H1 (cell line): ENCODE measurements at regions not wholly inside any gene's neighbourhood (a gene's known extent, or its start where the extent isn't known, plus 50 kb on each side); places are given as distances from the start of the nearest gene placed in this dataset.

Source experiments
- CTCF ChIA-PET: fragments of 300-600 bp; sonication (Branson Sonifier 250); formaldehyde crosslinking; loops from one replicate; lab custom pipeline; 2021; ENCODE audit not compliant: partially characterized antibody; lab: Charles Lee
- POLR2A ChIA-PET: fragments of 300-600 bp; sonication (Branson Sonifier 250); formaldehyde crosslinking; loops from one replicate; lab custom pipeline; 2021; ENCODE audit warnings: inconsistent platforms; ENCODE audit not compliant: partially characterized antibody; lab: Charles Lee
- DNase-seq, 2 experiments: peaks; one replicate each; pipeline versions ENCODE4 v3.0.0 to v3.0.0-alpha.2; 2010 to 2022; ENCODE audit warnings: low spot score in 2 of 2, low read depth in 1 of 2, mixed read lengths in 1 of 2
- FAIRE-seq: peaks from 2 replicates; lab custom pipeline; 2011; peaks lifted over from hg19 to GRCh38; lab: Jason Lieb, UNC
- H2AFZ ChIP-seq: 2 replicates; pipeline ENCODE4 v1.8.1; 2012; ENCODE audit warnings: low read length, inconsistent platforms
- H2AK5ac ChIP-seq: 2 replicates; pipeline ENCODE4 v1.6.1; 2013; ENCODE audit warnings: low read depth, low read length
- H2BK120ac ChIP-seq: replicated peaks from 2 replicates; pipeline ENCODE3; 2013; ENCODE audit warnings: low read depth, low read length, inconsistent platforms
- H2BK12ac ChIP-seq: 2 replicates; pipeline ENCODE4 v1.6.1; 2013; ENCODE audit warnings: low read depth, low read length
- H2BK15ac ChIP-seq: 2 replicates; pipeline ENCODE4 v1.6.1; 2013; ENCODE audit warnings: low read length
- H2BK20ac ChIP-seq: 2 replicates; pipeline ENCODE4 v1.6.1; 2013; ENCODE audit warnings: low read length
- H2BK5ac ChIP-seq: 2 replicates; pipeline ENCODE4 v1.6.1; 2013; ENCODE audit warnings: low read depth, low read length
- H3K14ac ChIP-seq: 2 replicates; pipeline ENCODE4 v1.6.1; 2013; ENCODE audit warnings: inconsistent platforms; ENCODE audit not compliant: insufficient read length
- H3K18ac ChIP-seq: 2 replicates; pipeline ENCODE4 v1.6.1; 2013; ENCODE audit warnings: low read length; ENCODE audit errors: extremely low read depth
- H3K23ac ChIP-seq: 2 replicates; pipeline ENCODE4 v1.6.1; 2013; ENCODE audit warnings: inconsistent platforms; ENCODE audit not compliant: insufficient read length
- H3K23me2 ChIP-seq: 2 replicates; pipeline ENCODE4 v1.6.1; 2013; ENCODE audit warnings: low read depth, low read length
- H3K27ac ChIP-seq: 2 replicates; pipeline ENCODE4 v1.6.1; 2011; ENCODE audit warnings: low read depth, low read length, inconsistent platforms
- H3K27me3 ChIP-seq, 4 experiments: replicated peaks in 1 of 4; 1 replicate in 1 of 4; 2 replicates in 3 of 4; pipeline versions ENCODE4 v1.6.1 to v1.8.1; 2011 to 2013; ENCODE audit warnings: low read length in 3 of 4, mild to moderate bottlenecking in 3 of 4, inconsistent platforms in 2 of 4, mixed read lengths in 2 of 4, moderate library complexity in 1 of 4; ENCODE audit not compliant: control insufficient read depth in 3 of 4, insufficient read depth in 3 of 4; ENCODE audit errors: extremely low read depth in 1 of 4
- H3K36me3 ChIP-seq, 4 experiments: 2 replicates each; pipeline versions ENCODE4 v1.6.1 to v1.8.1; 2011 to 2013; ENCODE audit warnings: mild to moderate bottlenecking in 4 of 4, low read length in 3 of 4, moderate library complexity in 2 of 4, control low read depth in 1 of 4, inconsistent platforms in 1 of 4; ENCODE audit not compliant: insufficient read depth in 4 of 4, control insufficient read depth in 2 of 4
- H3K4ac ChIP-seq: replicated peaks from 2 replicates; pipeline ENCODE3; 2013; ENCODE audit warnings: low read length, low read depth, mixed read lengths, inconsistent platforms; ENCODE audit not compliant: insufficient read length
- H3K4me1 ChIP-seq, 4 experiments: replicated peaks in 1 of 4; 1 replicate in 1 of 4; 2 replicates in 3 of 4; pipeline versions ENCODE4 v1.6.1 to v1.8.1; 2011 to 2013; ENCODE audit warnings: low read length in 3 of 4, inconsistent platforms in 2 of 4, mixed read lengths in 1 of 4; ENCODE audit not compliant: insufficient read depth in 4 of 4, control insufficient read depth in 3 of 4
- H3K4me2 ChIP-seq, 2 experiments: 2 replicates each; pipeline versions ENCODE4 v1.6.1 to v1.8.1; 2011 to 2013; ENCODE audit warnings: low read depth in 2 of 2, low read length in 2 of 2, control low read depth in 1 of 2, inconsistent platforms in 1 of 2, mild to moderate bottlenecking in 1 of 2; ENCODE audit not compliant: insufficient read depth in 1 of 2
- H3K4me3 ChIP-seq, 4 experiments: fragments of 200-600, 300-600 bp in 1 of 4; sonication (generic), shearing (Covaris generic), sonication (Bioruptor Twin) in 1 of 4; 2 replicates each; pipeline versions ENCODE4 v1.5.1 to v1.8.1; 2011 to 2016; ENCODE audit warnings: low read length in 4 of 4, low read depth in 3 of 4, control low read depth in 2 of 4, inconsistent platforms in 2 of 4, mild to moderate bottlenecking in 2 of 4, mixed read lengths in 1 of 4, moderate library complexity in 1 of 4; ENCODE audit not compliant: insufficient read depth in 2 of 4; ENCODE audit errors: extremely low read depth in 1 of 4
- H3K56ac ChIP-seq: replicated peaks from 2 replicates; pipeline ENCODE3; 2013; ENCODE audit warnings: low read depth, mild to moderate bottlenecking, mixed read lengths, low read length, inconsistent platforms; ENCODE audit not compliant: insufficient read length
- H3K79me1 ChIP-seq: 2 replicates; pipeline ENCODE4 v1.6.1; 2013; ENCODE audit warnings: low read depth, low read length, control low read depth
- H3K79me2 ChIP-seq, 2 experiments: 2 replicates each; pipeline versions ENCODE4 v1.6.1 to v1.8.1; 2012 to 2013; ENCODE audit warnings: low read length in 2 of 2, mild to moderate bottlenecking in 2 of 2, inconsistent platforms in 1 of 2; ENCODE audit not compliant: insufficient read depth in 2 of 2, control insufficient read depth in 1 of 2
- H3K9ac ChIP-seq, 4 experiments: replicated peaks in 1 of 4; 1 replicate in 1 of 4; 2 replicates in 3 of 4; pipeline versions ENCODE4 v1.6.1 to v1.8.1; 2011 to 2013; ENCODE audit warnings: low read depth in 3 of 4, low read length in 3 of 4, control low read depth in 2 of 4, mild to moderate bottlenecking in 2 of 4, moderate library complexity in 2 of 4, inconsistent platforms in 1 of 4; ENCODE audit errors: extremely low read depth in 1 of 4
- H3K9me3 ChIP-seq, 2 experiments: 2 replicates each; pipeline versions ENCODE4 v1.6.1 to v1.8.1; 2012 to 2013; ENCODE audit warnings: mild to moderate bottlenecking in 2 of 2, moderate library complexity in 2 of 2, control low read depth in 1 of 2, inconsistent platforms in 1 of 2, low read depth in 1 of 2, low read length in 1 of 2, mixed read lengths in 1 of 2; ENCODE audit not compliant: insufficient read depth in 2 of 2
- H4K20me1 ChIP-seq, 2 experiments: replicated peaks in 1 of 2; 2 replicates each; pipeline versions ENCODE3 to v1.8.1; 2011 to 2013; ENCODE audit warnings: inconsistent platforms in 2 of 2, low read length in 2 of 2, mild to moderate bottlenecking in 1 of 2; ENCODE audit not compliant: insufficient read depth in 2 of 2, control insufficient read depth in 1 of 2
- H4K5ac ChIP-seq: 2 replicates; pipeline ENCODE4 v1.6.1; 2013; ENCODE audit warnings: low read length, low read depth, mixed read lengths, inconsistent platforms; ENCODE audit not compliant: insufficient read length
- H4K8ac ChIP-seq: 2 replicates; pipeline ENCODE4 v1.8.0; 2013; ENCODE audit warnings: mild to moderate bottlenecking, moderate library complexity, low read length, inconsistent platforms; ENCODE audit not compliant: insufficient read depth; ENCODE audit errors: extremely low read depth
- H4K91ac ChIP-seq: replicated peaks from 2 replicates; pipeline ENCODE3; 2013; ENCODE audit warnings: low read length, mixed read lengths, inconsistent platforms; ENCODE audit not compliant: insufficient read length
- FOSL1 ChIP-seq: IDR thresholded peaks from 2 replicates; pipeline ENCODE4 v1.6.1; 2011; ENCODE audit warnings: mild to moderate bottlenecking, low read depth, low read length, moderate library complexity; ENCODE audit not compliant: insufficient read depth
- POU5F1 ChIP-seq: IDR thresholded peaks from 2 replicates; pipeline ENCODE4 v1.6.1; 2011; ENCODE audit warnings: low read depth, mild to moderate bottlenecking, low read length, moderate library complexity
- WGBS, 2 experiments: shearing (Covaris generic) in 1 of 2; methylation state at CpG; one replicate each; pipeline versions ENCODE4 v1.1.6 to v1.1.7; 2013 to 2015; ENCODE audit warnings: low lambda C conversion rate in 2 of 2, mixed read lengths in 2 of 2, inconsistent platforms in 1 of 2, low coverage in 1 of 2, missing lambda C conversion rate in 1 of 2; ENCODE audit not compliant: insufficient replicate concordance in 2 of 2, insufficient coverage in 1 of 2, insufficient read length in 1 of 2; ENCODE audit errors: extremely low coverage in 1 of 2, missing lambda C conversion rate in 1 of 2; 5-methylcytosine and 5-hydroxymethylcytosine counted together
- TF ChIP-seq, protein P1 (sequence below): IDR thresholded peaks from 2 replicates; pipeline ENCODE4 v1.6.1; 2012; ENCODE audit warnings: inconsistent platforms

GRCh38 chr2:43068041-43068533 lies 158.3 kb downstream of the ZFP36L2 start:
- Histone ChIP-seq H3K27me3 (peaks cover 0 to 11% (median 3%) of the 10 kb centered on the region in 4 experiments; a peak in 3 of 7 replicates), H2BK20ac (no peak overlapping the region), H3K4me3 (peak overlapping the region in 2 of 4 experiments; percentile 1 to 15; a peak in 1 of 8 replicates), H2BK120ac (no peak overlapping the region), H3K23ac (no peak overlapping the region), H3K9ac (no peak overlapping the region), H4K8ac (peak overlapping the region; percentile 72; the same call in 1 of the 2 replicates), H3K14ac (no peak overlapping the region), H3K18ac (peak overlapping the region; percentile 60), H2AK5ac (no peak overlapping the region), H3K79me1 (no peaks in the 10 kb centered on the region), H3K36me3 (no peaks in the 10 kb centered on the region), H3K27ac (no peak overlapping the region), H3K79me2 (no peaks in the 10 kb centered on the region), H3K56ac (no peak overlapping the region), H2BK15ac (no peak overlapping the region), H3K4me2 (peak overlapping the region; percentile 29 to 32; a peak in 3 of 4 replicates), H4K20me1 (no peaks in the 10 kb centered on the region), H4K5ac (no peak overlapping the region), H2BK12ac (no peak overlapping the region), H2AFZ (peak overlapping the region; percentile 87), H3K23me2 (no peaks in the 10 kb centered on the region), H4K91ac (no peak overlapping the region), H3K4ac (no peak overlapping the region), H3K9me3 (no peaks in the 10 kb centered on the region; a peak in 1 of 4 replicates), H2BK5ac (no peak overlapping the region; the same call in 1 of the 2 replicates), H3K4me1 (peaks cover 0 to 13% (median 3%) of the 10 kb centered on the region in 4 experiments; a peak in 3 of 7 replicates)
- CTCF ChIA-PET, result interaction anchor here (0.6 to 2.0 kb wide), 8 partner anchors 12 to 469 kb away, joined by 3 to 4 read pairs (median 3); no protein-coding TSS in a partner anchor
- FAIRE-seq, result no peak
- 59% methylated on average over 36 of the region's 51 CpGs; no CpG with 5 or more reads in 1 of the 2 experiments for WGBS, 2 experiments
- TF ChIP-seq FOSL1 (no peak), POU5F1 (no peak)
- TF ChIP-seq, protein P1, sequence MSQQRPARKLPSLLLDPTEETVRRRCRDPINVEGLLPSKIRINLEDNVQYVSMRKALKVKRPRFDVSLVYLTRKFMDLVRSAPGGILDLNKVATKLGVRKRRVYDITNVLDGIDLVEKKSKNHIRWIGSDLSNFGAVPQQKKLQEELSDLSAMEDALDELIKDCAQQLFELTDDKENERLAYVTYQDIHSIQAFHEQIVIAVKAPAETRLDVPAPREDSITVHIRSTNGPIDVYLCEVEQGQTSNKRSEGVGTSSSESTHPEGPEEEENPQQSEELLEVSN, result peak; percentile 73
- POLR2A ChIA-PET, result interaction anchor here (1.1 to 1.4 kb wide), 3 partner anchors 33 to 44 kb away, joined by 3 to 4 read pairs (median 3); no protein-coding TSS in a partner anchor
- DNase-seq, result peak in 1 of 2 experiments; percentile 74
